PC-9 (cell line): ENCODE measurements at regions not wholly inside any gene's neighbourhood (a gene's known extent, or its start where the extent isn't known, plus 50 kb on each side); places are given as distances from the start of the nearest gene placed in this dataset.

Experiments used
- BruUV-seq: library from RNA; stranded (reverse); fragments of 400-500 nt; replicated peaks from 2 replicates; lab custom pipeline; 2021; lab: Mats Ljungman, UMichigan
- CTCF ChIA-PET: fragments of 300-600 bp; sonication (Branson Sonifier 250); formaldehyde crosslinking; loops from one replicate; lab custom pipeline; 2022; ENCODE audit warnings: antibody characterized with exemption; lab: Charles Lee
- POLR2A ChIA-PET: fragments of 300-600 bp; sonication (Branson Sonifier 250); formaldehyde crosslinking; loops from one replicate; lab custom pipeline; 2022; ENCODE audit warnings: antibody characterized with exemption; ENCODE audit not compliant: unreplicated experiment; lab: Charles Lee
- DNase-seq, 2 experiments: peaks; one replicate each; pipeline versions ENCODE4 v3.0.0 to v3.0.0-alpha.2; 2015 to 2022; ENCODE audit warnings: mixed read lengths in 1 of 2
- H2AFZ ChIP-seq: fragments of 200-600 bp; sonication (generic); 2 replicates; pipeline ENCODE4 v1.8.1; 2017; ENCODE audit warnings: antibody characterized with exemption
- H3F3A ChIP-seq: fragments of 200-600 bp; sonication (generic); 2 replicates; pipeline ENCODE4 v1.8.1; 2017; ENCODE audit warnings: antibody characterized with exemption, mild to moderate bottlenecking, low read depth; ENCODE audit not compliant: insufficient read depth
- H3K27ac ChIP-seq: fragments of 200-600 bp; sonication (generic); 2 replicates; pipeline ENCODE4 v1.6.1; 2016; ENCODE audit warnings: mixed run types
- H3K27me3 ChIP-seq: fragments of 200-600 bp; sonication (generic); 2 replicates; pipeline ENCODE4 v1.6.1; 2016; ENCODE audit warnings: low read depth, mixed run types; ENCODE audit not compliant: insufficient read depth
- H3K36me3 ChIP-seq: fragments of 200-600 bp; sonication (generic); 2 replicates; pipeline ENCODE4 v1.6.1; 2016; ENCODE audit warnings: low read depth, mixed run types
- H3K4me1 ChIP-seq: fragments of 200-600 bp; sonication (generic); replicated peaks from 2 replicates; pipeline ENCODE4 v1.6.1; 2016; ENCODE audit warnings: mixed run types; ENCODE audit not compliant: insufficient read depth
- H3K4me2 ChIP-seq: fragments of 200-600 bp; sonication (generic); 2 replicates; pipeline ENCODE4 v1.6.1; 2017; ENCODE audit warnings: mixed run types
- H3K4me3 ChIP-seq: fragments of 200-600 bp; sonication (generic); 2 replicates; pipeline ENCODE4 v1.6.1; 2016; ENCODE audit warnings: mixed run types
- H3K79me2 ChIP-seq: fragments of 200-600 bp; sonication (generic); 2 replicates; pipeline ENCODE4 v1.6.1; 2017; ENCODE audit warnings: low read depth, mixed run types
- H3K9me2 ChIP-seq: fragments of 200-600 bp; sonication (generic); 2 replicates; pipeline ENCODE4 v1.8.1; 2017; ENCODE audit warnings: mild to moderate bottlenecking; ENCODE audit not compliant: insufficient read depth
- H3K9me3 ChIP-seq: fragments of 200-600 bp; sonication (generic); 2 replicates; pipeline ENCODE4 v1.8.1; 2016; ENCODE audit warnings: low read depth; ENCODE audit not compliant: insufficient read depth
- H4K20me1 ChIP-seq: fragments of 200-600 bp; sonication (generic); 2 replicates; pipeline ENCODE4 v1.8.1; 2017; ENCODE audit not compliant: insufficient read depth
- CTCF ChIP-seq: fragments of 200-600 bp; sonication (generic); conservative IDR thresholded peaks from 2 replicates; pipeline ENCODE4 v1.6.1; 2017; ENCODE audit warnings: mixed run types, antibody characterized with exemption, mild to moderate bottlenecking, moderate library complexity
- EZH2 ChIP-seq: fragments of 200-600 bp; sonication (generic); IDR thresholded peaks from 2 replicates; pipeline ENCODE4 v1.8.0; 2017; ENCODE audit warnings: antibody characterized with exemption, low read depth
- intact Hi-C: fragments of 100-400 bp; cut with micrococcal nuclease; formaldehyde crosslinking; loops from one replicate; pipeline ENCODE4 v1.10.0; 2022; ENCODE audit not compliant: unreplicated experiment

GRCh38 chr20:58010666-58011065, 217.8 kb downstream of the ANKRD60 start:
- Histone ChIP-seq H3K36me3 (no peaks in the 10 kb centered on the region), H3K27me3 (no peaks in the 10 kb centered on the region), H3K79me2 (no peaks in the 10 kb centered on the region), H3K4me1 (peaks cover 27% of the 10 kb centered on the region), H2AFZ (no peak overlapping the region), H3F3A (peaks cover 26% of the 10 kb centered on the region), H3K4me3 (no peak overlapping the region), H3K9me3 (no peaks in the 10 kb centered on the region), H3K9me2 (no peaks in the 10 kb centered on the region), H3K4me2 (no peak overlapping the region), H4K20me1 (no peaks in the 10 kb centered on the region), H3K27ac (no peak overlapping the region)
- no peak for TF ChIP-seq EZH2
- no peak for TF ChIP-seq CTCF
- no TSS peak for BruUV-seq
- POLR2A ChIA-PET: no interaction called here
- CTCF ChIA-PET: no interaction called here
- no peak for DNase-seq
- intact Hi-C loops: loop anchor here (10.0 kb wide), 1 partner anchor 396 kb away; no protein-coding TSS in a partner anchor

- Histone ChIP-seq H3K9me3 (no peaks in the 10 kb centered on the region), H3K36me3 (no peaks in the 10 kb centered on the region), H3K4me1 (peaks cover 22% of the 10 kb centered on the region), H3K79me2 (no peaks in the 10 kb centered on the region), H3K9me2 (no peaks in the 10 kb centered on the region), H4K20me1 (no peaks in the 10 kb centered on the region), H3K4me2 (no peak overlapping the region), H3K4me3 (no peak overlapping the region), H3F3A (peaks cover 23% of the 10 kb centered on the region), H3K27ac (no peak overlapping the region), H2AFZ (no peak overlapping the region), H3K27me3 (no peaks in the 10 kb centered on the region)
- BruUV-seq: no TSS peak
- ChIA-PET POLR2A (no interaction called here), CTCF (no interaction called here)
- TF ChIP-seq CTCF (no peak), EZH2 (no peak)
- intact Hi-C loops: loop anchor here (10.0 kb wide), 1 partner anchor 395 kb away; no protein-coding TSS in a partner anchor
- no peak for DNase-seq
These were observed 218.3 kb downstream of the ANKRD60 start for GRCh38 chr20:58010186-58010585.

GRCh38 chr20:58008866-58009265, 219.6 kb downstream of the ANKRD60 start:
- no TSS peak for BruUV-seq
- POLR2A ChIA-PET: no interaction called here
- H3K27ac ChIP-seq: no peak overlapping the region

More at GRCh38 chr20:58008866-58009265, 219.6 kb downstream of the ANKRD60 start:
- CTCF ChIA-PET: no interaction called here
- Histone ChIP-seq H3K4me3 (no peak overlapping the region), H3K4me1 (peaks cover 9% of the 10 kb centered on the region), H4K20me1 (no peaks in the 10 kb centered on the region), H3F3A (peaks cover 13% of the 10 kb centered on the region; the same call in 1 of the 2 replicates), H3K4me2 (no peak overlapping the region), H3K79me2 (no peaks in the 10 kb centered on the region), H3K27me3 (no peaks in the 10 kb centered on the region), H3K9me3 (no peaks in the 10 kb centered on the region), H2AFZ (no peak overlapping the region), H3K36me3 (no peaks in the 10 kb centered on the region), H3K9me2 (no peaks in the 10 kb centered on the region)
- intact Hi-C loops: no loop called here
- TF ChIP-seq EZH2: no peak
- no peak for TF ChIP-seq CTCF
- DNase-seq: no peak
